ENCODE measurements at regions not wholly inside any gene's neighbourhood (a gene's known extent, or its start where the extent isn't known, plus 50 kb on each side); places are given as distances from the start of the nearest gene placed in this dataset.

- DNase-seq (no peak), ATAC-seq (no peak)
- TF ChIP-seq POLR2A (IDR thresholded peaks at IDR 0.05) (no peak), CTCF (IDR thresholded peaks at IDR 0.05) (no peak)
- no peak overlapping the region for H3K27ac ChIP-seq
- H3K4me1 ChIP-seq = no peaks in the 10 kb centered on the region
- H3K27me3 ChIP-seq = no peaks in the 10 kb centered on the region
- 60% methylated on average over 2 of the region's 2 CpGs for WGBS (ENCODE audit: insufficient coverage, low coverage, low lambda C conversion rate, missing lambda C conversion rate)
- H3K9me3 ChIP-seq = no peaks in the 10 kb centered on the region
- no peak overlapping the region for H3K4me3 ChIP-seq
- intact Hi-C loops (cut with DNase I) = no loop called here
- no peaks in the 10 kb centered on the region for H3K36me3 ChIP-seq
Observed at GRCh38 chr14:29370024-29370423, 557.6 kb downstream of the PRKD1 start.

GRCh38 chr14:29376237-29376636 lies 551.4 kb downstream of the PRKD1 start:
- intact Hi-C loops (cut with DNase I) = no loop called here
- H3K4me1 ChIP-seq = no peaks in the 10 kb centered on the region
- H3K9me3 ChIP-seq = no peaks in the 10 kb centered on the region
- H3K4me3 ChIP-seq = no peak overlapping the region
- no peak for ATAC-seq
- 40% methylated on average over 4 of the region's 4 CpGs for WGBS (ENCODE audit: insufficient coverage, low coverage, low lambda C conversion rate, missing lambda C conversion rate)
- H3K27me3 ChIP-seq = no peaks in the 10 kb centered on the region
- no peak for DNase-seq
- no peak for TF ChIP-seq POLR2A (IDR thresholded peaks at IDR 0.05)
- TF ChIP-seq CTCF (IDR thresholded peaks at IDR 0.05) = no peak
- no peak overlapping the region for H3K27ac ChIP-seq
- H3K36me3 ChIP-seq = no peaks in the 10 kb centered on the region

GRCh38 chr14:29380826-29381225 lies 546.8 kb downstream of the PRKD1 start:
- Histone ChIP-seq H3K27ac (no peak overlapping the region), H3K4me3 (no peak overlapping the region), H3K27me3 (no peaks in the 10 kb centered on the region), H3K4me1 (no peaks in the 10 kb centered on the region), H3K36me3 (no peaks in the 10 kb centered on the region), H3K9me3 (no peaks in the 10 kb centered on the region)
- TF ChIP-seq CTCF (IDR thresholded peaks at IDR 0.05) (no peak), POLR2A (IDR thresholded peaks at IDR 0.05) (no peak)
- intact Hi-C loops (cut with DNase I) = no loop called here
- DNase-seq = no peak
- WGBS (ENCODE audit: insufficient coverage, low coverage, low lambda C conversion rate, missing lambda C conversion rate) = 67% methylated on average over 10 of the region's 12 CpGs
- ATAC-seq = no peak

- no peak for DNase-seq
- H3K36me3 ChIP-seq = no peaks in the 10 kb centered on the region
- H3K4me3 ChIP-seq = no peak overlapping the region
- H3K27ac ChIP-seq = no peak overlapping the region
- 41% methylated on average over 2 of the region's 2 CpGs for WGBS (ENCODE audit: insufficient coverage, low coverage, low lambda C conversion rate, missing lambda C conversion rate)
- TF ChIP-seq CTCF (IDR thresholded peaks at IDR 0.05) (no peak), POLR2A (IDR thresholded peaks at IDR 0.05) (no peak)
- intact Hi-C loops (cut with DNase I) = no loop called here
- H3K9me3 ChIP-seq = no peaks in the 10 kb centered on the region
- no peaks in the 10 kb centered on the region for H3K27me3 ChIP-seq
- no peaks in the 10 kb centered on the region for H3K4me1 ChIP-seq
- no peak for ATAC-seq
Observed at GRCh38 chr14:29388571-29388970, 539.1 kb downstream of the PRKD1 start.
